ENCODE measurements at regions not wholly inside any gene's neighbourhood (a gene's known extent, or its start where the extent isn't known, plus 50 kb on each side); places are given as distances from the start of the nearest gene placed in this dataset.

- TF ChIP-seq, protein P1, sequence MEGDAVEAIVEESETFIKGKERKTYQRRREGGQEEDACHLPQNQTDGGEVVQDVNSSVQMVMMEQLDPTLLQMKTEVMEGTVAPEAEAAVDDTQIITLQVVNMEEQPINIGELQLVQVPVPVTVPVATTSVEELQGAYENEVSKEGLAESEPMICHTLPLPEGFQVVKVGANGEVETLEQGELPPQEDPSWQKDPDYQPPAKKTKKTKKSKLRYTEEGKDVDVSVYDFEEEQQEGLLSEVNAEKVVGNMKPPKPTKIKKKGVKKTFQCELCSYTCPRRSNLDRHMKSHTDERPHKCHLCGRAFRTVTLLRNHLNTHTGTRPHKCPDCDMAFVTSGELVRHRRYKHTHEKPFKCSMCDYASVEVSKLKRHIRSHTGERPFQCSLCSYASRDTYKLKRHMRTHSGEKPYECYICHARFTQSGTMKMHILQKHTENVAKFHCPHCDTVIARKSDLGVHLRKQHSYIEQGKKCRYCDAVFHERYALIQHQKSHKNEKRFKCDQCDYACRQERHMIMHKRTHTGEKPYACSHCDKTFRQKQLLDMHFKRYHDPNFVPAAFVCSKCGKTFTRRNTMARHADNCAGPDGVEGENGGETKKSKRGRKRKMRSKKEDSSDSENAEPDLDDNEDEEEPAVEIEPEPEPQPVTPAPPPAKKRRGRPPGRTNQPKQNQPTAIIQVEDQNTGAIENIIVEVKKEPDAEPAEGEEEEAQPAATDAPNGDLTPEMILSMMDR (conservative IDR thresholded peaks at IDR 0.05; ENCODE audit: low read depth, low read length): no peak
- no peak for TF ChIP-seq EZH2 (IDR thresholded peaks at IDR 0.05; ENCODE audit: borderline replicate concordance, low read depth, low read length, poor library complexity, severe bottlenecking)
Measured at GRCh38 chr18:78605255-78605654, 374.4 kb upstream of the SALL3 start.
